HG03280 (cell line): ENCODE measurements at regions not wholly inside any gene's neighbourhood (a gene's known extent, or its start where the extent isn't known, plus 50 kb on each side); places are given as distances from the start of the nearest gene placed in this dataset.
A peak's percentile ranks its signal among the peaks of the same experiment; 100 is the strongest.

ENCODE experiments used
- ATAC-seq: cut with Tn5 transposase; IDR thresholded peaks from one replicate; pipeline ENCODE4 v1.9.1; 2021; ENCODE audit warnings: mild to moderate bottlenecking, moderate library complexity; ENCODE audit not compliant: unreplicated experiment

- no peak for ATAC-seq
Observed at GRCh38 chr17:77266891-77267341, 126.1 kb downstream of the SEC14L1 start.

- ATAC-seq: no peak
Observed at GRCh38 chr17:77269696-77270681, 129.2 kb downstream of the SEC14L1 start.

DNA sequence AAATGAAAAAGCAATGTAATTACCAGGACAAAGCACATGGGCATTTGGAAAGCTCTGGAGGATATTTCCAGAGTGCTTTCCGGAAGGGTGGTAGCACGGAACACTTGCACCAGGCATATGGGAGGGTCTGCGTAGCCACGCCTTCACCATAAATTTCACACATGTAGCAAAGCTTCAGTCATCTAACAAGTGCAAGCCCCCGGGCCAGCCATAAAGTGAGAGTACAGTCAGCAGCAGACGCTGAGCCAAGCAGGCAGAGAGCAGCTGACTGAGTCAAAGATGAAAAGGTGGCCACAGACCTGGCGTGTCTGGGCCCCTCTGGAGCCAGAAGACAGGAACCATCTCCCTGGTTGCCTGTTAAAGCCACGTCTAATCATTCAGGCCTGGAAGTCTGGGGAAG lies 130.6 kb downstream of the SEC14L1 start:
- ATAC-seq: no peak

GRCh38 chr17:77273397-77274085 lies 132.8 kb downstream of the SEC14L1 start:
- no peak for ATAC-seq

DNA sequence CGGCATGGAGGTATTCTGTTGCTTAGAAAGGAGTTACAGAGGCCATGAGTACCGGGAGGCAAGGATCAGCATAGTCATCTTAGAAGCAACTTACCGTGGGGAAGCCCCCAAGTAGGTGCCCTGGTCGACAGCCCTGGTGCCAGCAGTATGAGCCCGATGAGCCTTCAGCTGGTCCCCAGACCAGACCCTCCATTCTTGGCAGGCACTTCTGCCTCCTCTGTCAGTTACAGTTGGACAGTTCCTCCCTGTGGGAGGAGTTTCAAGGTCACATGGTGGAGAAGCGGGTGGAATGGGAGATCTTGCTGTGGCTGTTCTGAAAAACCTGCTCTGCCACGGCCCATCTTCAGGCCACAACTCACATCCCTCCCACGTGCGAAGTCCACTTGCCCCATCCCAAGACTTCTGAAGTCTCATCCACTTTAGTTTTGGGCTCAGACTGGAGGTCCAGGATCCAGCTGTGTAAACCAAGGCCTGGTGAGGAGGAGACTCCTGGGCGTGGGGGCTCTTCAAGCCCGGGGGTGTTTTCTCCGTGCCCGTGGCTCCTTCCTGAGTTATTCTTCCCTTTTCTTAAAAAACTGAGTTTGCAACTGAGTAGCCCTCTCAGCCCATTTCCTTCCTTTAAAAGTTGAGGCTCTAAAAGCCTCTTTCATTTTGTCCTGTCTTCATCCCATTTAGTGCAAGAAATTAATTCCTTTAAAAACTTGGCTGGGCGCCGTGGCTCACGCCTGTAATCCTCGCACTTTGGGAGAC lies 133.5 kb downstream of the SEC14L1 start:
- no peak for ATAC-seq

DNA sequence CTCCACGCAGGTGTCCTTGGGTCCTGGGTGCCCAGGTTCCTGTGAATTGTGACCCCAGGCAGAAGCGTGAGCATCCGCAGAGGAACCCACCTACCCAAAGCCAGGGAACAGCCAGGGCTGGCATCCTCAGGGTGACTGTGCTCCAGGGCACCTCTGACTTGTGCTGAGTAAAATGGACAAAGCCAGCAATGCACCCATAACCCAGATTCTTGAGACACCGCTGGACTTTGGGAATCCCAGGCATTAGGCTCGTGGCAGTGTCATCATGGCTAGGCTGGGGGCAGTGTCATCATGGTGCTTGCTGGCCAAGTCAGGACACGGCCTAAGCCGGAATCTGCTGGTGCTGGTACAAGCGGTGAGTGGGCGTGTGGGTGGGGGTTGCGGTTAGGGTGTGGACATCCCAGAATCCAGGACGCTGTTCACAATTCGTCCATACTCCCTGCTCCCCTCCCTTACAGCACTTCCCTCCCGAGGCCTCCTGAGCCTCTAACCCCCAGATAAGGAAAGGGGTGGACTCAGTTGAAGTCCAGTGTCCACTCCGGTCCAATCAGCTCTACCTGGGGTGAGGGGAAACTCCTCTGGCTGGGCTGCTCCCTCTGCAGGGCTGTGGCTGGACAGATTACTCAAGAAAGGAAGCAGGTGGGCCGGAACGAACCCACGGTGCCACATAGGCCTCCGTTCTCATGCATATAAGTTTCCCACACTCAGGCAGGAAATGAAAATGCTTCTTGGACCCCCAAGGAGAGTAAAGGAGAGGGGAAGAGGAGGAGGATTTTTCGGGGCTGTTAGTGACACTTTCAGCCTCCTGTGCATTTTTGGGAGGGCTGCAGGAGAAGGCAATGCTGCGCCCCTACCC lies 138.9 kb downstream of the SEC14L1 start:
- ATAC-seq: no peak

GRCh38 chr17:77280304-77281121 lies 139.7 kb downstream of the SEC14L1 start:
- no peak for ATAC-seq

GRCh38 chr17:77281122-77281903 lies 140.5 kb downstream of the SEC14L1 start:
- ATAC-seq: peak; percentile 76

- ATAC-seq: peak; percentile 15
Observed at GRCh38 chr17:77281904-77282367, 141.2 kb downstream of the SEC14L1 start.

DNA sequence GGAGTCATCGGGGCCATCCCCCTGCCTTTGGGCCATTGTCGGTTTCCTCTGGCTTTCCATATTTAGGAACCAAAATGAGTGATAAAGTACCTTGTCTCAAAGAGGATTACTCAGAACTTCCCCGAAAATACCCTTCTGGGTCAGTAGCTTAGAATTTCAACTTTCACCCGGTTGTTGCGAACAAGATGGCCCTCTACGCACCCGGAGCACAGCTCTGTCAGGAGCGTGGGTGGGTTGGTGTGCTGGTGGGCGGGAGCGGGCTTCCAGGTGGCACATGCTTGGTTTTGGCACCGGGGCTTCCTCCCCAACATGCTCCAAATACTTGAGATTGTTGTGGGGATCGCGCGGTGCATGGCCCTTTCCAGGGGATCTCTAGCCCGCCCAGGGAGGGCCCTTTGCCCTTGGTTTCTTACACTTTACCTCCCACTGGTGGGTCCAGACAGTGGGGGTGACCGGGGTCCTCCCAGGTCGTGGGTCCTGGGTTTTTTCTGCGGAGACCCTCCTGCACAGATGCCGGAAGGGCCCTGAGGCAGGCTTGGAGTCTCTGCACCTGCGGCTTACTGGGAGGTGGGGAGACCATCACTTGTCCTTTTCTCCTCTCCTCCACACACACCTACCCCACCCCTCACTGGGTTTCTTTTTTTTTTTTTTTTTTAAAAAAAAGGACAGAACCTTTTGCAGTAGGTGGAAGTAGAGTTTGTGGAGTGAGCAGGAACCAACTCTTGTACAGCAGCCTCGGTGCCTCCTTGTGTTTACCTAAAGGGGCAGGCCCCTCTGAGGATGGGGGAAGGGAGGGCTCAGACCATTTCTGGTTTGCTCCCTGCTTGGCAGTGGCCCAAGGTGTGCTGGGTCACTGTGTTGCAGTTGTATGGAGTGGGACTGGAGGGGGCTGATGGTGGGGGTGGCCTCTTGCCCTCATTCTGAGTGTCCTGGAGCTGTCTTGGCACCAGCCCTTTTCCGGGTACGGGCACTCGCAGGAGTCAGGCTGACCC lies 142.1 kb downstream of the SEC14L1 start:
- no peak for ATAC-seq

- ATAC-seq: no peak
Observed at GRCh38 chr17:77284023-77284617, 143.4 kb downstream of the SEC14L1 start.

- no peak for ATAC-seq
Observed at GRCh38 chr17:77285594-77286390, 145.0 kb downstream of the SEC14L1 start.

GRCh38 chr17:77286391-77286640 lies 145.5 kb downstream of the SEC14L1 start:
- no peak for ATAC-seq

DNA sequence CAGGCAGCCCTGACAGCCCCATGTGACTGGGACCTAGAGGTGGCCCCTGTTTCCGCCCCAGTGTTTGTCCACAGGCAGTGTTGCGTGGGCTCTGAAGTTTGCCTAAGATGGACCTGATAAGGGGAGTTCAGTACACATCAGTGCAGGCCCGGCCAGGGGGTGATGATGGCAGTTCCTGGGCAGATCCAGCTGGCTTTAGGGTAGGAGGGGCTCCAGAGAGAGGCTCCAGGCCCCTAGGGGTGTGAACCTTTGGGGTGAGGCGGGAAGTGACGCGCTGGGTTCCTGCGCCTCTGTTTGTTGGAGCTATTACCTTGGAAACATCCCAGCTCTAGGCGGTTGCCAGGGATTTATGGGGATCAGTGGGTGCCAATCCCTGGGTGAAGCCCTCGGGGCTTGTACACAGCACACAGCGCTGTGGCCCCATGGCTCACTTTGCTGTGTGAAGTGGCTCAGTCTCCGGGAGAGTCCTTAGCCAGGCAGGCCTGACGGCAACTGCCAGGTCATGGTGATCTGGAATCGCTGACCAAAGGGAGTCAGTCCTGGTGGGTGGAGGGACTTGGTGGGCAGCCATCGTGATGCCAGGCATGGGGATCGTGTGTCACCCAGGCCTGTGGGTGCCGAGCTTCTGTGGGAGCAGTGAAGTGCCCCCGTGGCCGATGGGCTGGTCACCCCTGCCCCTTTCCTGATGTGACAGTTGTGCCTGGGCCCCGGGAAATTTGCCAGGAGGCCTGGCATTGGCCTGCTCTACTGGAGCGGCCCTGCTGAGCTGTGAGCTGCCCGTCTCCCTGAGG lies 146.1 kb downstream of the SEC14L1 start:
- ATAC-seq: no peak

DNA sequence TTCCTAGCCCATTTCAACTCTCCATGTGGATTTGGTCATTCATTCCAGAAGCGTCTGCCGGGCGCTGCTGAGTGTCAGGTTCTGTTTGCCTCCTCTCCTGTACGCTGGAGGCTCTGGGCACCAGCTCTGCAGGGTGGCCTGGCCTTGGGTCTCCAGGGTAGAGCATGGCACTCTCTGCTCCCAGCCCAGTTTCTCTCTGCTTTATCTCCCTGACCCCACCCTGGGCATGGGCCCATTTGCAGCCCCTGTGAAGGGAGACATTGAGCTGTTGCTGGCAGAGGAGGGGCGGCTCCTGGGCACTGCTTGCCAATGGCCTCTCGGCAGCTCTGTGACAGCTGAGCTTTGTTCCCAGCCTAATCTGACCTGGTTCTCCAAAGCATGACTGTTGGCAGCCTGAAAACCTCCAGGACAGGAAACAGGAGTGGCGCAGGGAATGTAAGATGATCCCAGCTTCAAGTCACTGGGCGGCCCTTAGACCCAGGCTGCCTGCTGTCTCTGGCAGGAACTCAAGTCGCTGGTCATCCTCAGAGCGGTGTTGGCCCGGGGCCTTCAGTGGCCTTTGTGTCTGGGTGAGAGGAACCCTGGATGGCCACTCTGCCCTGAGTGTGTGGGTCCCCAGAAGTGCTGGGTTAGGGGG lies 146.8 kb downstream of the SEC14L1 start:
- ATAC-seq: no peak
